HEK293T (cell line): ENCODE measurements at regions not wholly inside any gene's neighbourhood (a gene's known extent, or its start where the extent isn't known, plus 50 kb on each side); places are given as distances from the start of the nearest gene placed in this dataset.

Experiments used
- ARNT ChIP-seq: fragments of 450-650 bp; IDR thresholded peaks from 2 replicates; pipeline ENCODE4 v1.6.1; 2017; ENCODE audit warnings: mild to moderate bottlenecking
- BHLHE40 ChIP-seq: fragments of 450-650 bp; IDR thresholded peaks from 2 replicates; pipeline ENCODE4 v1.6.1; 2016; ENCODE audit warnings: mild to moderate bottlenecking, moderate library complexity, borderline replicate concordance
- FOXA1 ChIP-seq: fragments of 450-650 bp; IDR thresholded peaks from 2 replicates; pipeline ENCODE4 v1.6.1; 2016; ENCODE audit warnings: mild to moderate bottlenecking
- SP1 ChIP-seq: fragments of 450-650 bp; IDR thresholded peaks from 2 replicates; pipeline ENCODE4 v1.6.1; 2017
- SUZ12 ChIP-seq: fragments of 450-650 bp; IDR thresholded peaks from 2 replicates; pipeline ENCODE4 v1.6.1; 2016; ENCODE audit warnings: mild to moderate bottlenecking

- TF ChIP-seq SUZ12, result no peak
- TF ChIP-seq FOXA1, result no peak
- TF ChIP-seq BHLHE40, result no peak
- TF ChIP-seq ARNT, result no peak
- no peak for TF ChIP-seq SP1
Observed at GRCh38 chr10:133021116-133021962, 66.4 kb upstream of the ADGRA1 start.
